Gastroesophageal sphincter (tissue), 3 donors: ENCODE measurements at regions not wholly inside any gene's neighbourhood (a gene's known extent, or its start where the extent isn't known, plus 50 kb on each side); places are given as distances from the start of the nearest gene placed in this dataset.

Experiments
- CTCF ChIP-seq, 4 experiments: fragments of 200-600 bp in 2 of 4; fragments of 450-650 bp in 2 of 4; sonication (generic) in 1 of 4; IDR thresholded peaks; one replicate each; pipeline ENCODE4 v1.5.1; 2017 to 2019; ENCODE audit warnings: antibody characterized with exemption in 4 of 4, mild to moderate bottlenecking in 2 of 4, moderate library complexity in 2 of 4
- EP300 ChIP-seq: sonication (generic); formaldehyde crosslinking; IDR thresholded peaks from one replicate; pipeline ENCODE4 v1.6.1; 2017; ENCODE audit warnings: antibody characterized with exemption, mild to moderate bottlenecking
- POLR2A ChIP-seq, 2 donors: fragments of 450-650 bp; IDR thresholded peaks; one replicate each; pipeline ENCODE4 v1.6.1; 2017; ENCODE audit warnings: antibody characterized with exemption in 2 of 2, mild to moderate bottlenecking in 2 of 2, moderate library complexity in 1 of 2

GRCh38 chr4:100017637-100018310 is 67.7 kb upstream of the H2AZ1 start:
- TF ChIP-seq POLR2A (IDR thresholded peaks at IDR 0.05), result no peak
- TF ChIP-seq CTCF (IDR thresholded peaks at IDR 0.05), result no peak
- TF ChIP-seq EP300, result no peak
